K562 (cell line): ENCODE measurements at regions not wholly inside any gene's neighbourhood (a gene's known extent, or its start where the extent isn't known, plus 50 kb on each side); places are given as distances from the start of the nearest gene placed in this dataset.

Experiments used
- ATAC-seq: fragments of 200-7000 bp; cut with Tn5 transposase; 3 replicates; pipeline ENCODE4 v1.9.1; 2020; ENCODE audit warnings: moderate library complexity
- BruUV-seq: library from RNA; stranded (reverse); fragments of 400-500 nt; replicated peaks from 2 replicates; lab custom pipeline; 2021; lab: Mats Ljungman, UMichigan
- CTCF ChIA-PET: fragments of 300-600 bp; formaldehyde crosslinking; extraction: SDS; loops from one replicate; lab custom pipeline; 2021; ENCODE audit warnings: low intra/inter-chr PET ratio; lab: Yijun Ruan, JAX
- POLR2A ChIA-PET: fragments of 300-600, 350-650 bp; sonication (Branson Sonifier 250); formaldehyde crosslinking; extraction: SDS; loops from one replicate; lab custom pipeline; 2021; ENCODE audit warnings: antibody characterized with exemption, inconsistent platforms; lab: Yijun Ruan, JAX
- DNase-seq, 4 experiments: peaks; one replicate each; pipeline versions ENCODE4 v3.0.0 to v3.0.0-alpha.2; 2011 to 2018; ENCODE audit warnings: low spot score in 3 of 4, mixed read lengths in 3 of 4; ENCODE audit errors: extremely low read depth in 1 of 4
- FAIRE-seq: peaks from 2 replicates; lab custom pipeline; 2011; peaks lifted over from hg19 to GRCh38; lab: Jason Lieb, UNC
- H2AFZ ChIP-seq: 2 replicates; pipeline ENCODE4 v1.6.0; 2011; ENCODE audit warnings: low read depth, low read length, control low read depth, inconsistent platforms
- H3K27ac ChIP-seq: fragments of 200-600 bp; 3 replicates; pipeline ENCODE4 v1.8.0; 2011; ENCODE audit warnings: low read depth, mild to moderate bottlenecking, control low read depth, inconsistent platforms, low read length, moderate library complexity, mixed read lengths; ENCODE audit errors: extremely low read depth
- H3K27me3 ChIP-seq, 2 experiments: fragments of 300-600 bp in 1 of 2; 2 replicates in 1 of 2; 3 replicates in 1 of 2; pipeline versions ENCODE4 v1.6.0 to v1.8.0; 2011; ENCODE audit warnings: inconsistent platforms in 2 of 2, low read length in 2 of 2, mild to moderate bottlenecking in 1 of 2, mixed read lengths in 1 of 2, moderate library complexity in 1 of 2; ENCODE audit not compliant: control insufficient read depth in 2 of 2, insufficient read depth in 2 of 2
- H3K36me3 ChIP-seq: fragments of 300-600 bp; 3 replicates; pipeline ENCODE4 v1.8.0; 2011; ENCODE audit warnings: mild to moderate bottlenecking, low read length, inconsistent platforms; ENCODE audit not compliant: control insufficient read depth, insufficient read depth
- H3K4me1 ChIP-seq, 2 experiments: fragments of 200-600 bp in 1 of 2; replicated peaks in 1 of 2; 2 replicates in 1 of 2; 3 replicates in 1 of 2; pipeline versions ENCODE4 v1.5.1 to v1.8.0; 2011; ENCODE audit warnings: inconsistent platforms in 2 of 2, low read length in 2 of 2, mild to moderate bottlenecking in 1 of 2, mixed read lengths in 1 of 2, moderate library complexity in 1 of 2; ENCODE audit not compliant: control insufficient read depth in 2 of 2, insufficient read depth in 2 of 2
- H3K4me2 ChIP-seq: 2 replicates; pipeline ENCODE4 v1.6.1; 2011; ENCODE audit warnings: low read length, control low read depth, inconsistent platforms, mixed read lengths; ENCODE audit not compliant: insufficient read depth
- H3K4me3 ChIP-seq: fragments of 200-600 bp; sonication (generic), shearing (Covaris generic); 2 replicates; pipeline ENCODE4 v1.5.1; 2016; ENCODE audit warnings: control low read depth, inconsistent platforms
- H3K79me2 ChIP-seq: fragments of 200-600 bp; 3 replicates; pipeline ENCODE4 v1.8.0; 2011; ENCODE audit warnings: low read length, inconsistent platforms; ENCODE audit not compliant: control insufficient read depth, insufficient read depth
- H3K9ac ChIP-seq, 2 experiments: 2 replicates each; pipeline versions ENCODE4 v1.6.0 to v1.6.1; 2011; ENCODE audit warnings: low read depth in 2 of 2, low read length in 2 of 2, control low read depth in 1 of 2, inconsistent platforms in 1 of 2, mild to moderate bottlenecking in 1 of 2, mixed read lengths in 1 of 2; ENCODE audit not compliant: insufficient read depth in 1 of 2
- H3K9me1 ChIP-seq: one replicate; pipeline ENCODE4 v1.6.0; 2011; ENCODE audit warnings: inconsistent platforms, mild to moderate bottlenecking, low read length, moderate library complexity; ENCODE audit not compliant: control insufficient read depth, insufficient read depth
- H3K9me3 ChIP-seq: replicated peaks from 2 replicates; pipeline ENCODE4 v1.5.1; 2011; ENCODE audit warnings: low read depth, low read length, inconsistent platforms; ENCODE audit not compliant: control insufficient read depth, insufficient read depth
- H4K20me1 ChIP-seq: replicated peaks from 2 replicates; pipeline ENCODE4 v1.6.1; 2011; ENCODE audit warnings: low read length, inconsistent platforms, mixed read lengths; ENCODE audit not compliant: control insufficient read depth, insufficient read depth
- ARHGAP35 ChIP-seq: fragments of 450-650 bp; IDR thresholded peaks from 2 replicates; pipeline ENCODE4 v1.6.1; 2018; ENCODE audit not compliant: partially characterized antibody
- FIP1L1 ChIP-seq: fragments of 200-400 bp; formaldehyde crosslinking; IDR thresholded peaks from 2 replicates; pipeline ENCODE4 v1.6.1; 2018; ENCODE audit warnings: mild to moderate bottlenecking, low read depth, low read length; ENCODE audit not compliant: poor library complexity, severe bottlenecking
- FOXJ2 ChIP-seq: fragments of 200-800 bp; sonication (Bioruptor generic); IDR thresholded peaks from 2 replicates; pipeline ENCODE4 v1.6.1; 2016; ENCODE audit warnings: missing genetic modification characterization, missing compliant biosample characterization
- HBP1 ChIP-seq: fragments of 450-650 bp; formaldehyde crosslinking; IDR thresholded peaks from 2 replicates; pipeline ENCODE4 v1.4.0; 2022; ENCODE audit warnings: missing genetic modification characterization
- NR2F6 ChIP-seq: fragments of 450-650 bp; formaldehyde crosslinking; IDR thresholded peaks from 2 replicates; pipeline ENCODE4 v1.4.0; 2020; ENCODE audit warnings: mild to moderate bottlenecking
- PHB ChIP-seq: fragments of 250-450 bp; sonication (Bioruptor Pico); IDR thresholded peaks from 2 replicates; pipeline ENCODE4 v1.5.0; 2021
- POLR2B ChIP-seq: fragments of 450-650 bp; IDR thresholded peaks from 2 replicates; pipeline ENCODE4 v1.6.1; 2018; ENCODE audit warnings: low read depth; ENCODE audit not compliant: partially characterized antibody
- RCOR1 ChIP-seq, 2 experiments: IDR thresholded peaks; 2 replicates each; pipeline ENCODE4 v1.6.1; 2012; ENCODE audit warnings: low read depth in 2 of 2, low read length in 2 of 2, borderline replicate concordance in 1 of 2, improper control_type of control experiment in 1 of 2
- SREBF1 ChIP-seq: fragments of 150-350 bp; IDR thresholded peaks from 2 replicates; pipeline ENCODE4 v1.6.1; 2014; ENCODE audit warnings: antibody characterized with exemption, low read depth, low read length, borderline replicate concordance
- ZNF449 ChIP-seq: fragments of 250-450 bp; sonication (Bioruptor Pico); IDR thresholded peaks from 2 replicates; pipeline ENCODE4 v1.8.0; 2022; ENCODE audit warnings: moderate library complexity, mild to moderate bottlenecking, inconsistent platforms
- WGBS: fragments of 100-300 bp; shearing (Covaris generic); methylation state at CpG from one replicate; pipeline ENCODE4 v1.1.6; 2016; ENCODE audit warnings: low coverage, mixed read lengths; ENCODE audit not compliant: insufficient coverage; ENCODE audit errors: missing lambda C conversion rate; 5-methylcytosine and 5-hydroxymethylcytosine counted together
- in situ Hi-C: fragments of 300-500 bp; cut with MboI; formaldehyde crosslinking; loops from 4 replicates; pipeline ENCODE4 v1.15.0; 2018; ENCODE audit warnings: inconsistent platforms, mixed read lengths
- intact Hi-C: fragments of 100-400 bp; cut with micrococcal nuclease; formaldehyde crosslinking; loops from 2 replicates; pipeline ENCODE4 v1.14.2; 2022

GRCh38 chr21:43289966-43290365 is 121.2 kb downstream of the CRYAA start:
- DNase-seq, result no peak
- Histone ChIP-seq H3K4me1 (no peaks in the 10 kb centered on the region; a peak in 1 of 5 replicates), H3K9ac (no peak overlapping the region)
- TF ChIP-seq SREBF1, result no peak
- TF ChIP-seq POLR2B, result no peak
- no peak for TF ChIP-seq NR2F6 (CRISPR knock-in tag)
- TF ChIP-seq HBP1, result no peak
- TF ChIP-seq FOXJ2, result no peak
- TF ChIP-seq PHB, result no peak
- no peak for TF ChIP-seq ZNF449 (CRISPR knock-in tag)
- no peak for TF ChIP-seq RCOR1 (IDR thresholded peaks at IDR 0.05; ENCODE audit: borderline replicate concordance in 1 of 2, low read depth in 2 of 2, low read length in 2 of 2)
- no peak for TF ChIP-seq ARHGAP35
- TF ChIP-seq FIP1L1, result no peak
- TF ChIP-seq, all 486 proteins: peak for 0
- Histone ChIP-seq H3K27ac (no peak overlapping the region), H2AFZ (no peak overlapping the region), H3K9me3 (no peaks in the 10 kb centered on the region; the same call in 1 of the 2 replicates), H3K9me1 (no peaks in the 10 kb centered on the region), H4K20me1 (no peaks in the 10 kb centered on the region; the same call in 1 of the 2 replicates), H3K4me2 (no peak overlapping the region), H3K79me2 (no peaks in the 10 kb centered on the region), H3K4me3 (no peak overlapping the region), H3K36me3 (no peaks in the 10 kb centered on the region), H3K27me3 (peaks cover 31 to 62% of the 10 kb centered on the region in 2 experiments; a peak in 4 of 5 replicates)
- CTCF ChIA-PET, result no interaction called here
- no peak for ATAC-seq
- POLR2A ChIA-PET, result interaction anchor here (0.7 to 1.3 kb wide), 2 partner anchors 14 to 26 kb away, joined by 3 read pairs; no protein-coding TSS in a partner anchor
- intact Hi-C loops, result no loop called here
- BruUV-seq, result no TSS peak
- in situ Hi-C loops, result no loop called here
- no peak for FAIRE-seq
- 0% methylated on average over 6 of the region's 6 CpGs for WGBS
